GM18502 (cell line): ENCODE measurements at regions not wholly inside any gene's neighbourhood (a gene's known extent, or its start where the extent isn't known, plus 50 kb on each side); places are given as distances from the start of the nearest gene placed in this dataset.

ENCODE experiments used
- ATAC-seq: cut with Tn5 transposase; IDR thresholded peaks from one replicate; pipeline ENCODE4 v1.9.1; 2021; ENCODE audit warnings: mild to moderate bottlenecking; ENCODE audit not compliant: unreplicated experiment, poor library complexity

GRCh38 chr5:30867711-30868110 lies 325.8 kb upstream of the CDH6 start:
- ATAC-seq: no peak

DNA sequence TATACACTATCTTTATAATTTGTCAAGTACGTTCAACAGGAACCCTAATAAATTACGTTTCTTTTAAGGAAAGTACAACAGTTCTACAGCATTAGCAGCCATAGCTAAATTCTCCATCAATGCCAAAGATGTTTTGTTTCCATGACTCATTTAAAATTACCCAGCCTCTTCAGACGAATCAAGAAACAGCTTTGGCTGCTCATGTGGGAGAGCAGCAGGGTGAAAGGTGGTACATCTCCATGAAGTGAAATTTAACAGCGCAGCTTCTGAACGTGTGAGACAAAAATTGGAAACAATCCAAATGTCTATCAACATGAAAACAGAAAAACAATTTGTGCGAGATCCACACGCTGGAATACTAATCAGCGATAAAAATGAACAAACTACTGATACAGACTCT lies 327.3 kb upstream of the CDH6 start:
- ATAC-seq: no peak

GRCh38 chr5:30856242-30856641 lies 337.2 kb upstream of the CDH6 start:
- ATAC-seq: no peak

DNA sequence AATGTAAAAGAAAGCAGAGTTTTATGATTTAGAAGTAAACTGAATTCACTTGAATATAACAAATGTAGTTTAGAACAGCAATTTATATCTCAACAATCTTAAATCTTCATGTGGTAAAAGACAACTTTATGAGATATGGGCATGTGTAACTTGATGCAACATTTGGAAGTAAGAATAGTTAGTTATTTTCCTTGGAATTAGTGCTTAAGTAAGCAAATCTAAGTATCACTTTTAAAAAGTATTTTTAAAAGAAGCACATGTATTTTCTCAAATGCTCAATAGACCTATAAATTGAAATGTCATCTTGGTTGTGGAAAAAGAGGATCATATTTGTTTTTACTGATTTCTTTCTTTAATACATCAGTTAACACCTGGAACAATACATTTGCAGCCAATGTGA lies 340.3 kb upstream of the CDH6 start:
- ATAC-seq: no peak

DNA sequence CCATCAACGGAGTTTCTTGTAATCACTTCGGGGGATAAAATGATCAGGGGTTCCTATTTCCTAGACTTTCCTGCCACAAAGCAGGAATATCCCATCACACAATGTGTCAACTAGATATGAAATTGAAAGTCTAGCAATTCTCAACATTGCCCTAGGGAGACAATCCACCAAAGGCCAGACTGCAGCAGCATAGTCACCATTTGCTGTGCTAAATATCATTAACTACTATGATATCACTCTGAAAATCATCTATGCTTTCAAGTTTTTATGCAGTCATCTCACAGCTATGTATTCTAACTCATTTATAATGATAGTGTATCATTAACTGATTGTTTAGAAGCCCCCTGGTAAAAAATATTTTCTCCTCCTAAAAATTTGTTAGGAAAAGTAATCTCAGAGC lies 342.6 kb upstream of the CDH6 start:
- no peak for ATAC-seq

GRCh38 chr5:30849931-30850710 lies 343.4 kb upstream of the CDH6 start:
- no peak for ATAC-seq

- no peak for ATAC-seq
Measured at GRCh38 chr5:30846171-30846570, 347.3 kb upstream of the CDH6 start.

GRCh38 chr5:30845194-30845593 lies 348.3 kb upstream of the CDH6 start:
- no peak for ATAC-seq

- no peak for ATAC-seq
Measured at GRCh38 chr5:30843541-30843940, 349.9 kb upstream of the CDH6 start.

GRCh38 chr5:30839956-30840355 lies 353.5 kb upstream of the CDH6 start:
- no peak for ATAC-seq

DNA sequence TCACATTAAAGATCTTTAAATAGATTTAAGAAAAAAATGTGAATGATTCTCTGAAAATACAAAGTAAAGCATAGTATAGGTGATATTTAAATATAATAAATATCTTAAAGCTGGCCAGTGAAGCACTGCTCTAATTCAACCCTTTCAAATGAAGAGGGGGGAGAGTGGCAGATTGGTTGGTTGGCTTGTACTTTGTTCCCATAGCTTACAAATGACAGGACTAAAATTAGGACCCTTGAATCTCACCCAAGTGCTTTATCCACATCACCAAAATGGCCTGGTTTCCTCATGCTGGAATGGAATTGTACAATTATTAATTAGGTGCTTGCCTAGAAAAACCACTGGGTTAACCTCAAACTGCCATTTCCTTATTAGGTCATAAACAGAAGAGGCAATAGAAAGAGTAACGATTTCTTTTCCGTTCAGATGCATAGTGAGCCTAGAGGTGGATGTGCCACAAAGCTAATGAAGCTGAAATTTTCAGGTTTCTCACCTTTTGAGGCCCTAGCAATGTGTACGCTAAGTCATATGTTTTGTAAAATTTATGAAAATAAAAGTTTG lies 354.5 kb upstream of the CDH6 start:
- ATAC-seq: no peak

- no peak for ATAC-seq
Measured at GRCh38 chr5:30832519-30832918, 361.0 kb upstream of the CDH6 start.

GRCh38 chr5:30831605-30832004 lies 361.9 kb upstream of the CDH6 start:
- no peak for ATAC-seq

DNA sequence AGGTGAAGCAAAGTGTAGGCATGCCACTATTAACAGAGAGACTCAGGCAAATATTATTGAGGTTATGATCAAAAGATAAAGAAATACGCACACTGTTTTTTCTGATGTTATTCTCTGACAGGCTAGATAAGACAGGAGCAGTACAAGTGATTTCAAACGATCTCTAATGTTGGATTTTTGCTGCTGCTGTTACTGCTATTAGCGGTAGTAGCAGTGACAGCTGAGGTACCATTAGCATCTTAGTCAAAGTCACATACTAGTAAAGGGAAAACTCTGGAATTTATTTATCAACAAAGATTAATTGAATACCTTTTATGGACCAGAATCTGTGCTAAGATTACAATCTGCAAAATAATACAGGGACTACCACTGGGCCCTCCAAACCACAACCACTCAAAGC lies 362.4 kb upstream of the CDH6 start:
- ATAC-seq: no peak

GRCh38 chr5:30811298-30811697 lies 382.2 kb upstream of the CDH6 start:
- no peak for ATAC-seq

DNA sequence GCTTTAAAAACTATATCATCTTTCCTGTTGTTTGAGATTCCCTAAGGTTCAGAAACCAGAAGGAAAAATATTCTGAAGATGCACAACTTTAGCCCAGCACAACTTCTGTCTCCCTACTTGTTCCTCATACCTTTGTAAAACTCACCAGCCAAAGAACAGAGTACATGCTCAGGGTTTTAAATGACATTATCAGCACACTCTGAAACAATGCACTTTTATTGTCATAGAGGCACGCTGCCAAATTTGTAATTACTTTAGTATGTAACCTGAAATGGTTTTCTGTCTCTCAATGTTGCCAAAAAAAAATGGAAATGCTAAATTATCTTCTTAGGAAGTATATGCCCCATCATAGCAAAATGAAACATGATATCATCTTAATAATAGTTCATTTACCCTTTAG lies 383.6 kb upstream of the CDH6 start:
- no peak for ATAC-seq

DNA sequence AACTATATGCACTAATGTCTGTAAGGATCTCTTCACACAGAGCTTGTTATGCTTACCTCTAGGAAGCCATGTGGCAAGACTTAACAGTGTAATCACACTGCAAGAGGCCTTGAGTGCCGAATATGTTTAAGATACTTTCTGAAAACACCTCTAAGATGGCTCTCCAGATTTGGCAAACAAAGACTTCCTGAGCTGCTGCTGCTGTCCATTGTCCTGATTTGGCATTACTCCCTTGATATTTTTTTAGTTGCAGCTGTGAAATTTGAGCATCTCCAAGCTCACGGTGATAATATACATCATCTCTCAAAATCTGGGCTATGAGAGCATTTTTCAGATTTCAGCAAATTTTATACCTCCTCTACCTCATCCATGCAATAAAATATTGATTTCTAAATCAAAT lies 384.5 kb upstream of the CDH6 start:
- no peak for ATAC-seq

GRCh38 chr5:30804739-30805505 lies 388.6 kb upstream of the CDH6 start:
- ATAC-seq: no peak

DNA sequence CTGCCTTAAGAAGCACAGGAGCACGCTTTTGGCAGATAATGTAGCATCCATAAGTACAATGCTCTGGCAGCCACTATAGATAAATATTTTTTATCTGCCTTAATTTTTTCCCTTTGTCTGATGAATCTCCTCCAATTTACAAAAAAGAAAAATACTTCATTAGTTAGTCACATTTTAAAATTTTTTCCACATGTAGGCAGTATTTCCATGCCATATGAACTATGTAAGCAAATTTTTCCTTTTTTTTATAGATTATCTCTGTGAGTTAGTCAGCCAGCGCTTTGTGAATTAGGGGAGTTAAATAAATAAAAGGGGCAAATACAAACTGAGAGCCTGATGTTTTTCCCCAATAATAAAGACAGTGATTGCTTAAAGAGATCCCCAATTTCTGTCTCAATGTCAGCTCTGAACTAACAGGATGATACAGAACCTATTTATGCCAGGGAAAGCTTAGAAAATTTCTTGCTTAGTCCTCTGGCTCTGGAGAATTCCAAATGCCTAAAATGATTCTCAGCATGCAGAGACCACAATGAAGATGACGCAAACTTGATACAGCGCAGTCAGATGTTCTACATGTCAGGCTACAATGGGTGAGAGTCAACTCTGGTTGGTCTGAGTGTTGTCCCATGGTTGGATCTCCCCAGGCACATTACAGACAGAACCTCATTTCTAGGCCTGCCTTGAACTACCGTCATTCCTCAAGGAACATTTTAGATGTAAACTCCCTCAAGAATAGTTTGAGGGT lies 390.4 kb upstream of the CDH6 start:
- ATAC-seq: no peak

DNA sequence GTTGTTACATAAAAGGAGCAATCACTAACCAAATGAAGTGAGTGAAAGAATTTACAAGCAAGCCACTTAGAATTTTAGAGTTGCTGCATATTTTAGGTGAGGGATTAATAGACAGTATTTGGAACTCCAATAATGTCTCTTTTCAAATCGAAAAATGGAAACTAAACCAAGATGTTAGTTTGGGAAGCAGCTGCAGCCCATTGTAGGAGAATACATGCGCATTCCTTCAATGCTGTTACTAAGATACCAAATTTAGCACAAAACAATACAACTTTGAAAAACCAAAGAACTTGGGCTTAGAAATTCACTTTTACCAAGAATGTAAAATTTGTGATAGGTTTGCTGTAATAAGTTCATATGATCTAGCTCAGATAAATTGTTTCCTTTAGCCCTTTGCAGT lies 411.8 kb upstream of the CDH6 start:
- ATAC-seq: no peak
